Mucosa of rectum (tissue), 2 donors: ENCODE measurements at regions not wholly inside any gene's neighbourhood (a gene's known extent, or its start where the extent isn't known, plus 50 kb on each side); places are given as distances from the start of the nearest gene placed in this dataset.

Experiments used
- H3K27ac ChIP-seq, 2 donors: one replicate each; pipeline ENCODE4 v1.7.0; 2013; ENCODE audit warnings: inconsistent platforms in 2 of 2, low read depth in 2 of 2, low read length in 2 of 2
- H3K27me3 ChIP-seq, 2 donors: one replicate each; pipeline ENCODE4 v1.7.0; 2013; ENCODE audit warnings: low read length in 2 of 2; ENCODE audit not compliant: control insufficient read depth in 2 of 2, insufficient read depth in 2 of 2
- H3K36me3 ChIP-seq, 2 donors: one replicate each; pipeline ENCODE4 v1.7.0; 2013; ENCODE audit warnings: low read length in 2 of 2; ENCODE audit not compliant: control insufficient read depth in 2 of 2, insufficient read depth in 2 of 2
- H3K4me1 ChIP-seq, 2 donors: one replicate each; pipeline ENCODE4 v1.7.0; 2013; ENCODE audit warnings: low read length in 2 of 2, mild to moderate bottlenecking in 1 of 2; ENCODE audit not compliant: control insufficient read depth in 2 of 2, insufficient read depth in 2 of 2
- H3K4me3 ChIP-seq, 2 donors: one replicate each; pipeline ENCODE4 v1.7.0; 2013; ENCODE audit warnings: low read length in 2 of 2
- H3K9ac ChIP-seq, 2 donors: one replicate each; pipeline ENCODE4 v1.7.0; 2013; ENCODE audit warnings: low read length in 2 of 2, low read depth in 1 of 2, mild to moderate bottlenecking in 1 of 2
- H3K9me3 ChIP-seq, 2 donors: one replicate each; pipeline ENCODE4 v1.7.0; 2013; ENCODE audit warnings: low read length in 2 of 2; ENCODE audit not compliant: control insufficient read depth in 2 of 2
- donor health status: healthy.
- donor health status: Normal muscosa, but diverticular disease.

GRCh38 chr3:73681610-73682009 is 56.9 kb upstream of the PDZRN3 start:
- no peak overlapping the region for H3K27ac ChIP-seq
- H3K9me3 ChIP-seq, result no peaks in the 10 kb centered on the region
- no peak overlapping the region for H3K4me3 ChIP-seq
- H3K27me3 ChIP-seq, result no peaks in the 10 kb centered on the region
- H3K9ac ChIP-seq, result no peak overlapping the region
- no peaks in the 10 kb centered on the region for H3K36me3 ChIP-seq
- H3K4me1 ChIP-seq, result peaks cover 0 to 3% of the 10 kb centered on the region in 2 donors

- H3K4me1 ChIP-seq, result peaks cover 0 to 3% of the 10 kb centered on the region in 2 donors
- H3K27me3 ChIP-seq, result no peaks in the 10 kb centered on the region
- H3K9ac ChIP-seq, result no peak overlapping the region
- no peaks in the 10 kb centered on the region for H3K9me3 ChIP-seq
- H3K27ac ChIP-seq, result no peak overlapping the region
- H3K36me3 ChIP-seq, result no peaks in the 10 kb centered on the region
- H3K4me3 ChIP-seq, result no peak overlapping the region
Measured at GRCh38 chr3:73681198-73681597, 56.5 kb upstream of the PDZRN3 start.

- Histone ChIP-seq H3K4me1 (peaks cover 0 to 3% of the 10 kb centered on the region in 2 donors), H3K9ac (no peak overlapping the region), H3K27me3 (no peaks in the 10 kb centered on the region), H3K27ac (no peak overlapping the region), H3K36me3 (no peaks in the 10 kb centered on the region), H3K4me3 (no peak overlapping the region), H3K9me3 (no peaks in the 10 kb centered on the region)
Measured at GRCh38 chr3:73680391-73681095, 55.8 kb upstream of the PDZRN3 start.

- no peaks in the 10 kb centered on the region for H3K9me3 ChIP-seq
- H3K27me3 ChIP-seq, result no peaks in the 10 kb centered on the region
- H3K4me3 ChIP-seq, result no peak overlapping the region
- no peaks in the 10 kb centered on the region for H3K36me3 ChIP-seq
- H3K9ac ChIP-seq, result no peak overlapping the region
- H3K27ac ChIP-seq, result no peak overlapping the region
- H3K4me1 ChIP-seq, result no peaks in the 10 kb centered on the region
Measured at GRCh38 chr3:73677336-73678024, 52.7 kb upstream of the PDZRN3 start.
